ENCODE measurements at regions not wholly inside any gene's neighbourhood (a gene's known extent, or its start where the extent isn't known, plus 50 kb on each side); places are given as distances from the start of the nearest gene placed in this dataset.

- Histone ChIP-seq H3F3A (ENCODE audit: low read depth) (peaks cover 14% of the 10 kb centered on the region), H3K27ac (no peak overlapping the region), H3K9me3 (ENCODE audit: low read depth) (no peaks in the 10 kb centered on the region), H3K79me2 (ENCODE audit: low read depth) (no peaks in the 10 kb centered on the region), H3K9ac (no peak overlapping the region), H3K36me3 (no peaks in the 10 kb centered on the region), H3K27me3 (no peaks in the 10 kb centered on the region), H4K20me1 (ENCODE audit: low read depth) (no peaks in the 10 kb centered on the region), H3K4me1 (peaks cover 16% of the 10 kb centered on the region), H2AFZ (replicated peaks) (no peak overlapping the region), H3K4me3 (no peak overlapping the region), H3K4me2 (no peak overlapping the region)
- no peak overlapping the region for H3K4me3 Mint-ChIP-seq
- no peaks in the 10 kb centered on the region for H3K9me3 Mint-ChIP-seq
- no peak for TF ChIP-seq EZH2 (IDR thresholded peaks at IDR 0.05)
- TF ChIP-seq CTCF (IDR thresholded peaks at IDR 0.05) = no peak
- no peak for TF ChIP-seq EZH2phosphoT487 (IDR thresholded peaks at IDR 0.05)
- DNase-seq (ENCODE audit: low spot score) = no peak
- H3K27ac Mint-ChIP-seq = no peak overlapping the region
- peaks cover 32% of the 10 kb centered on the region for H3K4me1 Mint-ChIP-seq
- H3K27me3 Mint-ChIP-seq (ENCODE audit: insufficient read depth, low read depth) = peaks cover 24% of the 10 kb centered on the region
- H3K36me3 Mint-ChIP-seq = no peaks in the 10 kb centered on the region
These were observed 272.6 kb downstream of the UACA start for GRCh38 chr15:70490838-70491155.

- no peak overlapping the region for H2AFZ ChIP-seq (replicated peaks)
- Mint-ChIP-seq H3K9me3 (no peaks in the 10 kb centered on the region), H3K36me3 (no peaks in the 10 kb centered on the region), H3K27ac (no peak overlapping the region), H3K27me3 (ENCODE audit: insufficient read depth, low read depth) (peaks cover 23% of the 10 kb centered on the region), H3K4me3 (no peak overlapping the region), H3K4me1 (peaks cover 29% of the 10 kb centered on the region)
- no peaks in the 10 kb centered on the region for H3K9me3 ChIP-seq (ENCODE audit: low read depth)
- peaks cover 10% of the 10 kb centered on the region for H3F3A ChIP-seq (ENCODE audit: low read depth)
- no peak overlapping the region for H3K9ac ChIP-seq
- no peak overlapping the region for H3K4me2 ChIP-seq
- H3K27me3 ChIP-seq = no peaks in the 10 kb centered on the region
- no peak overlapping the region for H3K27ac ChIP-seq
- no peak for DNase-seq (ENCODE audit: low spot score)
- H4K20me1 ChIP-seq (ENCODE audit: low read depth) = no peaks in the 10 kb centered on the region
- H3K79me2 ChIP-seq (ENCODE audit: low read depth) = no peaks in the 10 kb centered on the region
- H3K4me3 ChIP-seq = no peak overlapping the region
- TF ChIP-seq CTCF (IDR thresholded peaks at IDR 0.05) = no peak
- no peak for TF ChIP-seq EZH2 (IDR thresholded peaks at IDR 0.05)
- TF ChIP-seq EZH2phosphoT487 (IDR thresholded peaks at IDR 0.05) = no peak
- H3K36me3 ChIP-seq = no peaks in the 10 kb centered on the region
- H3K4me1 ChIP-seq = peaks cover 14% of the 10 kb centered on the region
These were observed 273.1 kb downstream of the UACA start for GRCh38 chr15:70490148-70490837.

GRCh38 chr15:70488941-70489848, 274.2 kb downstream of the UACA start:
- Histone ChIP-seq H3K4me1 (peaks cover 3% of the 10 kb centered on the region), H3K36me3 (no peaks in the 10 kb centered on the region), H4K20me1 (ENCODE audit: low read depth) (no peaks in the 10 kb centered on the region), H3K79me2 (ENCODE audit: low read depth) (no peaks in the 10 kb centered on the region), H3K4me2 (no peak overlapping the region), H3K4me3 (no peak overlapping the region), H3F3A (ENCODE audit: low read depth) (peaks cover 2% of the 10 kb centered on the region), H3K27me3 (no peaks in the 10 kb centered on the region), H2AFZ (replicated peaks) (no peak overlapping the region), H3K9ac (no peak overlapping the region), H3K27ac (no peak overlapping the region), H3K9me3 (ENCODE audit: low read depth) (no peaks in the 10 kb centered on the region)
- H3K27me3 Mint-ChIP-seq (ENCODE audit: insufficient read depth, low read depth) = peaks cover 25% of the 10 kb centered on the region
- H3K4me1 Mint-ChIP-seq = peaks cover 18% of the 10 kb centered on the region
- peak overlapping the region; percentile 33 for H3K27ac Mint-ChIP-seq
- no peak for TF ChIP-seq EZH2 (IDR thresholded peaks at IDR 0.05)
- no peak for TF ChIP-seq CTCF (IDR thresholded peaks at IDR 0.05)
- no peak for TF ChIP-seq EZH2phosphoT487 (IDR thresholded peaks at IDR 0.05)
- H3K9me3 Mint-ChIP-seq = no peaks in the 10 kb centered on the region
- no peak for DNase-seq (ENCODE audit: low spot score)
- no peaks in the 10 kb centered on the region for H3K36me3 Mint-ChIP-seq
- no peak overlapping the region for H3K4me3 Mint-ChIP-seq
